GM20000 (cell line): ENCODE measurements at regions not wholly inside any gene's neighbourhood (a gene's known extent, or its start where the extent isn't known, plus 50 kb on each side); places are given as distances from the start of the nearest gene placed in this dataset.

Source experiments
- DNase-seq: peaks from one replicate; pipeline ENCODE4 v3.0.0; 2012; ENCODE audit warnings: low spot score
- CTCF ChIP-seq: IDR thresholded peaks from 2 replicates; pipeline ENCODE4 v1.5.1; 2012; ENCODE audit warnings: mild to moderate bottlenecking, control low read depth; ENCODE audit errors: extremely low read depth, missing control alignments

DNA sequence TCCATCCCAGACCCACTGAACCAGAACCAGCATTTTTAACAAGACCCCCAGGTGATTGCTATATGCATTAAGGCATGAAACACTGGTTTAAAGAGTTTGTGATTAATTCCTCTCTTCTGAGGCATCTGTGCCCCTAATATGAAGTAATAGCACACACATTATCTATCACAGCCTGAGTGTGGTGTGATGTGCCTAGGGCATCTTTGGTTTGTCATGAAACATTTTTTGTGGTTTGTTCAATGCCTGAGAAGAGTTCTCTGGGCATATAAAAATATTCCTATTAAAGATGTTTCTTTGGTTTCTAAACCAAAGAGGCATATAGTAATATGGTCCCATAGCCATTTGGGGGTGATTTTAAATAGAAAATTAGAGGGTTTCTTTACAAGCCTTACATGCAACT lies 221.7 kb upstream of the SPOPL start:
- DNase-seq = no peak
- TF ChIP-seq CTCF = no peak

DNA sequence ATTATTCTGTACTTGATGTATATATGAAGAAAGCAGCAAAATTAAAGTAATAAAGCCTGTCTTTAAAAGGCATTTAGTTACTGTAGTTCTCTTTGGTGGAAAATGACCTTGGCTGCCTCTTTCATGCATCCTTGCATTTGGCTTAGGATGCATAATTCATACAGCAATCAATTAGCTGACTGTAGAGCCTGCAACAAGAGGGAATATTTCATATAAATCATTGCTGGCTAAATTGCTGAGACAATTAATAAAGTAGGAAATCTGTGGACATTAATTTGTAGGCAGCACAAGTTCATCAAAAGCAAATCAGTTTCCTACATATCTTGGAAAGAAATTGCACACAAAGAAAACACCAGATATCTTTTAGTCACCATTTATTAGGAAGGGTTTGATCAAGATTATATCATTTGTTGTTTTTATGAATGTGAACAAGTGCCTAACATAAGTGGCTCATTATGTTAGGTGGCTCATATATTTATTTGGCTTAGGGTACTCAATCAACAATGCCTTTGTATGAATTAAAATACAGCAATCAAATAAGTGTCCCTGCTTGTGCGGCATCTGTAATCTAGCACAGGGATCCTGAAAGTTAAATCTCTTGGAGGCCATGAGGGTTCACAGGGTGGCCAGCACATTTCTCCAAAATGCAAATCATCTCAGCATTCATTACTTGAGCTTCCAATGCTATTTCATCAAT lies 220.4 kb upstream of the SPOPL start:
- DNase-seq = no peak
- TF ChIP-seq CTCF = no peak

DNA sequence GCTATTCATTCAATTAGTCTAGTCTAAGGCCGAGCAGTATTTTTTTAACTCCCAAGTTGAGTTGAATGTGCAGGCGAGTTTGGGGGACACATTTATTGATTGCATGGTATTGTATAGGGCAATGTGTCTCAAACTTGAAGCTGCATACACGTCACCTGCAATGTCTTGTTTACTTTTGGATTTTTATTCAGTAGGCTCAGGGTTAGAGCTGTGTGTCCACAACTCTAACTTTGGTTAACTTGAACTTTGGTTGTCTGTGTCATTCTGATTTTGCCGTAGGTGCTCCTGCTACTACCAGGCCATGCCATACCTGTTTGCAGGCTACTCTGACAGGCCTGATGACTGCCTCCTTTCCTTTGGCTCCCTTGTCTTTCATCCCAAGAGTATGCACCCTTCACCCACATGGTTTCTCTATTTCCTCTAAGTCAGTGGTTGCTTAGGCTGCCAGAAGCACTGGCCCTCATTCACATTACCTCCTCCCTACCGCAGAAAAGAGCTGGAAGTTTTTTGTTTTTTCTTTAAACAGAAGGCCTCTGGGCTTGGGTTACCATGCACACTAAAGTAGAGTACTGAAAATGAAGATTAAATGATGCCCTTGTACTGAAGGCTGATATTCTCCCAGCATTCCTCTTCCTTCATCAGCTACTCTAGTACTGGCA lies 219.4 kb upstream of the SPOPL start:
- no peak for DNase-seq
- no peak for TF ChIP-seq CTCF

- TF ChIP-seq CTCF = no peak
- DNase-seq = no peak
These were observed 209.8 kb upstream of the SPOPL start for GRCh38 chr2:138291805-138292204.

DNA sequence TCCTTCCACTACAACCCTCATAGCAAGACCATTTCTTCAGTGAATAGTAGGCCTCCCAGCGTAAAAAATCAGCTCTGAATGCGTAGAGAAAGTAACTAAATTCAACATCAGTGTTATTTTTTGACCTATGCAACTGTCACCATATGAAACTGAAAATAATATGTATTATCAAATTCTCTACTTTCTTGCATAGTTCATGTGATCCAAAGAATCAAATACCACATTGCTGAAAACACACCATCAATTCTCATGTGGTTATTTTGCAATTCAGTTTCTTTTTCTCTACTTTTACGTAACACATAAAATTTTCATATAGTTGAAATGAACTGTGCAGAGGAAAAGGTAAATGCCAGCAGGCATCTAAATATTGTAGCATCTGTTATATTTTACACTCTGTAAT lies 208.5 kb upstream of the SPOPL start:
- DNase-seq = peak; percentile 3
- TF ChIP-seq CTCF = no peak

DNA sequence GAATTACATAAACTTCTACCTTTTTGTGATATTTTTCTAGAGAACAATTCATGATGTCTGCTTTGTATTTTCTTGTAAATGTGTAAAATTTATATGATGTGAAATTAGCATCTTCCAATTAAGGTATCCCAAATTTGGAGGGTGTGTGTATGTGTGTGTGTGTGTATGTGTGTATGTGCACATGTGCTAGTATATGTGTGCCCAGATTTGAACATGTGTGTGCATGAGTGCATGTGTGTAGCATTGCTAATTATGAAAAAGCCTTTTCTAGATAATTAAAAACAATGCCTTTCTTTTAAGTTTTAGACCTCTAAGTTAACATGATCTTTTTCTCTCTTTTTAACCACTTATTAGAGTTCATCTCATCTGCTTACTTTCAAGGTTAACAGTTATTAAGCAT lies 208.0 kb upstream of the SPOPL start:
- no peak for DNase-seq
- no peak for TF ChIP-seq CTCF

- no peak for DNase-seq
- no peak for TF ChIP-seq CTCF
These were observed 207.1 kb upstream of the SPOPL start for GRCh38 chr2:138294451-138294850.
